SH-SY5Y (cell line): ENCODE measurements at regions not wholly inside any gene's neighbourhood (a gene's known extent, or its start where the extent isn't known, plus 50 kb on each side); places are given as distances from the start of the nearest gene placed in this dataset.

ENCODE experiments used
- GATA2 ChIP-seq: IDR thresholded peaks from 2 replicates; pipeline ENCODE4 v1.6.1; 2011; ENCODE audit warnings: mild to moderate bottlenecking, low read depth, low read length
- GATA3 ChIP-seq: IDR thresholded peaks from 2 replicates; pipeline ENCODE4 v1.6.1; 2011; ENCODE audit warnings: low read depth, mild to moderate bottlenecking, low read length, moderate library complexity

- TF ChIP-seq GATA2 (no peak), GATA3 (no peak)
Observed at GRCh38 chr4:180925805-180926204, 1317.4 kb upstream of the TENM3 start.
